DND-41 (cell line): ENCODE measurements at regions not wholly inside any gene's neighbourhood (a gene's known extent, or its start where the extent isn't known, plus 50 kb on each side); places are given as distances from the start of the nearest gene placed in this dataset.
A peak's percentile ranks its signal among the peaks of the same experiment; 100 is the strongest.

Experiments
- ATAC-seq: fragments of 200-7000 bp; cut with Tn5 transposase; 3 replicates; pipeline ENCODE4 v1.9.1; 2021; ENCODE audit warnings: low read depth; ENCODE audit not compliant: insufficient read depth
- DNase-seq: peaks from one replicate; pipeline ENCODE4 v3.0.0-alpha.2; 2020
- H2AFZ ChIP-seq: 2 replicates; pipeline ENCODE4 v1.6.0; 2012; ENCODE audit warnings: low read depth, low read length
- H3K27ac ChIP-seq: 2 replicates; pipeline ENCODE4 v1.5.1; 2012; ENCODE audit warnings: low read length, inconsistent platforms
- H3K27me3 ChIP-seq: fragments of 200-600 bp; sonication (generic); 2 replicates; pipeline ENCODE4 v1.6.0; 2012; ENCODE audit warnings: low read length, mild to moderate bottlenecking, inconsistent platforms; ENCODE audit not compliant: insufficient read depth, poor library complexity
- H3K36me3 ChIP-seq: 2 replicates; pipeline ENCODE4 v1.5.1; 2012; ENCODE audit warnings: low read length, inconsistent platforms; ENCODE audit not compliant: insufficient read depth
- H3K4me1 ChIP-seq: 2 replicates; pipeline ENCODE4 v1.5.1; 2012; ENCODE audit warnings: mild to moderate bottlenecking, low read length; ENCODE audit not compliant: insufficient read depth
- H3K4me2 ChIP-seq: 2 replicates; pipeline ENCODE4 v1.6.0; 2012; ENCODE audit warnings: mild to moderate bottlenecking, moderate library complexity, low read length, inconsistent platforms; ENCODE audit not compliant: insufficient read depth
- H3K4me3 ChIP-seq, 2 experiments: fragments of 200-600 bp in 1 of 2; shearing (Covaris generic) in 1 of 2; 2 replicates each; pipeline ENCODE4 v1.5.1; 2012 to 2016; ENCODE audit warnings: inconsistent platforms in 2 of 2, low read length in 2 of 2, mild to moderate bottlenecking in 2 of 2, low read depth in 1 of 2, moderate library complexity in 1 of 2
- H3K79me2 ChIP-seq: 2 replicates; pipeline ENCODE4 v1.6.0; 2012; ENCODE audit warnings: low read length, inconsistent platforms; ENCODE audit not compliant: insufficient read depth
- H3K9ac ChIP-seq: 2 replicates; pipeline ENCODE4 v1.6.0; 2012; ENCODE audit warnings: low read depth, mild to moderate bottlenecking, inconsistent platforms, low read length, moderate library complexity
- H3K9me3 ChIP-seq: 2 replicates; pipeline ENCODE4 v1.5.1; 2012; ENCODE audit warnings: low read length, moderate library complexity, mild to moderate bottlenecking, inconsistent platforms; ENCODE audit not compliant: insufficient read depth, severe bottlenecking
- H4K20me1 ChIP-seq: 2 replicates; pipeline ENCODE4 v1.6.0; 2012; ENCODE audit warnings: low read length; ENCODE audit not compliant: insufficient read depth
- EZH2 ChIP-seq: IDR thresholded peaks from 3 replicates; pipeline ENCODE4 v1.6.1; 2012; ENCODE audit warnings: borderline replicate concordance, low read depth, mild to moderate bottlenecking, moderate library complexity, low read length, inconsistent platforms; ENCODE audit not compliant: severe bottlenecking
- TF ChIP-seq, protein P1 (sequence below): IDR thresholded peaks from 2 replicates; pipeline ENCODE4 v1.5.1; 2012; ENCODE audit warnings: borderline replicate concordance, low read length, moderate library complexity, mild to moderate bottlenecking; ENCODE audit not compliant: poor library complexity, severe bottlenecking; ENCODE audit errors: extremely low read depth

DNA sequence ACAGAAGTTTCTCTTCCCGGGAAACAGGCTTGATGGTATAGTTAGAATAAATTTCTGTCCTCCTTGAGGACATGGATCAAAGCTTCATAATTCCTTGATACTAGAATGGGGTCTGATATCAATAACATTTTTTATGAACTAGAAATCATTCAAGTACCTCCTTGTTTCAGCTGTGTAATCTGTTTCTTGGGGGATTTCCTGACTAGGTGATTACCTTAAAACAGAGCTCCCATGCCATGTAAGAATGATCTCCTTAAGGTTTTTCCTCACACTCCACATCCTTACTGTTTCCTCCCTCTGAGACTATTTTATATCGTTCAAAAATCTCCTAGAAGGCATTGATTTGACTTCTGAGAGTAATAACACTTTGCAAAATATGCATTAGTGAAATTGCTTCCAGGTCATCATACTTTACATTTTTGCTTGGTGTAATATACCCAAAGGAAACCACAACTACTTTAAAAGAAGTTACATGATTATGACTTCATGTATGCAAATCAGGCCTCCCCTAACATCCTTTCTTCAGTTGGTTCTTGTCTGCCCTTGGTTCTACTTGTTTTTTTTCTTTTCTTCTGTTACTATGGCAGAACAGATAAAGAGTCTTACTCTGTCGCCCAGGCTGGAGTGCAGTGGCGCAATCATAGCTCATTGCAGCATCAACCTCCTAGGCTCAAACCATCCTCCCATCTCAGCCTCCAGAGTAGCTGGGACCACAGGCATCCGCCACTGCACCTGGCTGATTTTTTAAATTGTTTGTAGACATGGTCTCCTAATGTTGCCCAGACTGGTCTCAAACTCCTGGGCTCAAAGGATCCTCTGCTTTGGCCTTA lies 388.8 kb downstream of the ZFHX3 start:
- Histone ChIP-seq H4K20me1 (no peaks in the 10 kb centered on the region), H3K27ac (peak overlapping the region; percentile 23; the same call in 1 of the 2 replicates), H3K36me3 (no peaks in the 10 kb centered on the region), H2AFZ (no peak overlapping the region), H3K4me2 (no peak overlapping the region), H3K4me3 (no peak overlapping the region), H3K4me1 (peaks cover 38% of the 10 kb centered on the region), H3K9ac (no peak overlapping the region), H3K79me2 (peaks cover 73% of the 10 kb centered on the region), H3K27me3 (no peaks in the 10 kb centered on the region), H3K9me3 (peaks cover 7% of the 10 kb centered on the region)
- ATAC-seq (no peak), DNase-seq (no peak)
- TF ChIP-seq, protein P1, sequence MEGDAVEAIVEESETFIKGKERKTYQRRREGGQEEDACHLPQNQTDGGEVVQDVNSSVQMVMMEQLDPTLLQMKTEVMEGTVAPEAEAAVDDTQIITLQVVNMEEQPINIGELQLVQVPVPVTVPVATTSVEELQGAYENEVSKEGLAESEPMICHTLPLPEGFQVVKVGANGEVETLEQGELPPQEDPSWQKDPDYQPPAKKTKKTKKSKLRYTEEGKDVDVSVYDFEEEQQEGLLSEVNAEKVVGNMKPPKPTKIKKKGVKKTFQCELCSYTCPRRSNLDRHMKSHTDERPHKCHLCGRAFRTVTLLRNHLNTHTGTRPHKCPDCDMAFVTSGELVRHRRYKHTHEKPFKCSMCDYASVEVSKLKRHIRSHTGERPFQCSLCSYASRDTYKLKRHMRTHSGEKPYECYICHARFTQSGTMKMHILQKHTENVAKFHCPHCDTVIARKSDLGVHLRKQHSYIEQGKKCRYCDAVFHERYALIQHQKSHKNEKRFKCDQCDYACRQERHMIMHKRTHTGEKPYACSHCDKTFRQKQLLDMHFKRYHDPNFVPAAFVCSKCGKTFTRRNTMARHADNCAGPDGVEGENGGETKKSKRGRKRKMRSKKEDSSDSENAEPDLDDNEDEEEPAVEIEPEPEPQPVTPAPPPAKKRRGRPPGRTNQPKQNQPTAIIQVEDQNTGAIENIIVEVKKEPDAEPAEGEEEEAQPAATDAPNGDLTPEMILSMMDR = no peak
- TF ChIP-seq EZH2 = no peak

DNA sequence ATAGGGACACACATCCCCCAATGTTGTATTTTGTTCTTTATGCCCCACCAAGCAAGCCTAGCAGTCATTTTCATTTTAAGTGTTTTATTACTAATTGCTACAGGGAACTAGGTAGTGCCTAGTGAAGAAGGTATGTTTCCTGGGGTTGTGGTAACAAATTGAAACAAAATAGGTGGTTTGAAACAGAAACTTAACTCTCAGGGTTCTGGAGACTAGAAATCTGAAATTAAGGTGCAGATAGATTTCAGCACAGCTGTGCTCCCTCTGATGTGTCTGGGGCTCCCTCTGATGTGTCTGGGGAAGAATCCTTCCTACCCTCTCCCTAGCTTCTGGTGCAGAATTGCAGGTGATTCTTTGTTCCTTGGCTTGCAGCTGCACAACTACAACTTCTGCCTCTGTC lies 390.1 kb downstream of the ZFHX3 start:
- Histone ChIP-seq H2AFZ (no peak overlapping the region), H3K27me3 (no peaks in the 10 kb centered on the region), H4K20me1 (no peaks in the 10 kb centered on the region), H3K79me2 (peaks cover 61% of the 10 kb centered on the region), H3K9me3 (peaks cover 7% of the 10 kb centered on the region), H3K4me2 (peak overlapping the region; percentile 37), H3K27ac (0 out of 2 replicates have a peak overlapping the region, but pooled peaks have one; percentile 23), H3K9ac (no peak overlapping the region), H3K4me3 (no peak overlapping the region), H3K36me3 (no peaks in the 10 kb centered on the region), H3K4me1 (peaks cover 25% of the 10 kb centered on the region)
- TF ChIP-seq, protein P1 = peak; percentile 45
- TF ChIP-seq EZH2 = no peak
- DNase-seq = peak; percentile 56
- peak; percentile 97 for ATAC-seq

DNA sequence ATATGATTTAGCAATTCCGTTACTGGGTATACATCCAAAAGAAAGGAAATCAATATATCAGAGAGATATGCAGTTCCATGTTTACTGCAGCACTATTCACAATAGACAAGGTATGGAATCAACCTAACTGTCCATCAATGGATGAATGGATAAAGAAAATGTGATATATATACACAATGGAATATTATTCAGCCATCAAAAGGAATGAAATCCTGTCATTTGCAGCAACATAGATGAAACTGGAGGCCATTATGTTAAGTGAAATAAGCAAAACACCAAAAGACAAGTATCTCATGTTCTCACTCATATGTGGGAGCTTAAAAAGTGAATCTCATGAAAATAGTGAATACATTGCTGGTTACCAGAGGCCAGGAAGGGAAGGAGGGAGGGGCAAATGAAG lies 390.8 kb downstream of the ZFHX3 start:
- no peaks in the 10 kb centered on the region for H3K36me3 ChIP-seq
- no peaks in the 10 kb centered on the region for H3K27me3 ChIP-seq
- H3K4me3 ChIP-seq = no peak overlapping the region
- no peaks in the 10 kb centered on the region for H4K20me1 ChIP-seq
- no peak for TF ChIP-seq EZH2
- TF ChIP-seq, protein P1 = no peak
- H3K9me3 ChIP-seq = peaks cover 7% of the 10 kb centered on the region
- ATAC-seq = no peak
- no peak overlapping the region for H3K27ac ChIP-seq
- peaks cover 60% of the 10 kb centered on the region for H3K79me2 ChIP-seq
- H2AFZ ChIP-seq = no peak overlapping the region
- peaks cover 21% of the 10 kb centered on the region for H3K4me1 ChIP-seq
- no peak for DNase-seq
- H3K9ac ChIP-seq = no peak overlapping the region
- no peak overlapping the region for H3K4me2 ChIP-seq
